ENCODE measurements at regions not wholly inside any gene's neighbourhood (a gene's known extent, or its start where the extent isn't known, plus 50 kb on each side); places are given as distances from the start of the nearest gene placed in this dataset.
A peak's percentile ranks its signal among the peaks of the same experiment; 100 is the strongest.

- Histone ChIP-seq H3K4me1 (ENCODE audit: insufficient read depth, low read length) (peaks cover 47% of the 10 kb centered on the region), H3K4me3 (replicated peaks in 1 of 3; ENCODE audit: insufficient read depth in 1 of 3, low read depth in 2 of 3, low read length in 3 of 3) (peak overlapping the region in 1 of 3 experiments; percentile 44; a peak in 1 of 6 replicates), H3K9ac (ENCODE audit: insufficient read depth, low read depth, low read length) (no peak overlapping the region; the same call in 1 of the 2 replicates), H3K27ac (ENCODE audit: extremely low read length, insufficient read depth, low read length) (no peak overlapping the region), H3K79me2 (ENCODE audit: insufficient read depth, low read length) (no peaks in the 10 kb centered on the region), H3K36me3 (replicated peaks in 1 of 2; ENCODE audit: control insufficient read depth in 1 of 2, insufficient read depth in 2 of 2, low read length in 2 of 2) (no peaks in the 10 kb centered on the region), H3K4me2 (ENCODE audit: low read depth, low read length) (peak overlapping the region; percentile 56), H3K9me3 (ENCODE audit: low read length) (no peaks in the 10 kb centered on the region), H3K27me3 (ENCODE audit: control insufficient read depth in 1 of 2, insufficient read depth in 2 of 2, low read length in 2 of 2) (no peaks in the 10 kb centered on the region; a peak in 1 of 5 replicates), H4K20me1 (ENCODE audit: insufficient read depth, low read length) (no peaks in the 10 kb centered on the region), H2AFZ (ENCODE audit: low read length) (peak overlapping the region; percentile 37)
- ChIA-PET POLR2A (interaction anchor here (1.5 kb wide), 1 partner anchor 56 kb away, joined by 4 read pairs; no protein-coding TSS in a partner anchor), CTCF (ENCODE audit: low intra/inter-chr PET ratio, low total read pairs) (no interaction called here)
- 29% methylated on average over 15 of the region's 21 CpGs for WGBS (ENCODE audit: low lambda C conversion rate)
- no TSS peak for BruUV-seq (replicated peaks)
- TF ChIP-seq FOSL1 (CRISPR knock-in tag; IDR thresholded peaks at IDR 0.05; ENCODE audit: borderline replicate concordance) (no peak), ZNF687 (CRISPR knock-in tag; IDR thresholded peaks at IDR 0.05) (peak; percentile 23; the same call in 1 of the 2 replicates), GABPB1 (CRISPR knock-in tag; IDR thresholded peaks at IDR 0.05) (peak; percentile 19; the same call in 1 of the 2 replicates), ZMYM4 (CRISPR knock-in tag; IDR thresholded peaks at IDR 0.05) (no peak)
- DNase-seq (ENCODE audit: low spot score) (no peak), ATAC-seq (peak; percentile 41), FAIRE-seq (no peak)
- intact Hi-C loops (cut with micrococcal nuclease; ENCODE audit: unreplicated experiment) (no loop called here), in situ Hi-C loops (cut with HindIII; ENCODE audit: extremely low pct_ligation_motif_present, low pct_unique_long_range_greater_than_20kb) (no loop called here)
Observed at GRCh38 chr6:167644412-167645132, 182.1 kb upstream of the AFDN start.
